ENCODE measurements at regions not wholly inside any gene's neighbourhood (a gene's known extent, or its start where the extent isn't known, plus 50 kb on each side); places are given as distances from the start of the nearest gene placed in this dataset.

- no peak for DNase-seq
- Histone ChIP-seq H3K9me3 (ENCODE audit: insufficient read depth, low read depth) (no peaks in the 10 kb centered on the region), H2AFZ (no peak overlapping the region), H3K79me2 (ENCODE audit: low read depth) (no peaks in the 10 kb centered on the region), H3K27me3 (ENCODE audit: insufficient read depth, low read depth) (no peaks in the 10 kb centered on the region; the same call in 1 of the 2 replicates), H3K4me3 (no peak overlapping the region), H3F3A (ENCODE audit: insufficient read depth, low read depth) (no peaks in the 10 kb centered on the region), H3K4me2 (no peak overlapping the region), H3K9me2 (ENCODE audit: insufficient read depth) (no peaks in the 10 kb centered on the region), H3K36me3 (ENCODE audit: low read depth) (no peaks in the 10 kb centered on the region), H3K27ac (no peak overlapping the region), H4K20me1 (ENCODE audit: insufficient read depth) (no peaks in the 10 kb centered on the region), H3K4me1 (replicated peaks; ENCODE audit: insufficient read depth) (no peaks in the 10 kb centered on the region)
- intact Hi-C loops (cut with micrococcal nuclease; ENCODE audit: unreplicated experiment) = no loop called here
- ChIA-PET CTCF (no interaction called here), POLR2A (ENCODE audit: unreplicated experiment) (no interaction called here)
- no peak for TF ChIP-seq EZH2 (IDR thresholded peaks at IDR 0.05; ENCODE audit: low read depth)
- no peak for TF ChIP-seq CTCF (conservative IDR thresholded peaks at IDR 0.05)
- BruUV-seq (replicated peaks) = no TSS peak
Measured at GRCh38 chr9:80197661-80198060, 625.9 kb downstream of the TLE4 start.

DNA sequence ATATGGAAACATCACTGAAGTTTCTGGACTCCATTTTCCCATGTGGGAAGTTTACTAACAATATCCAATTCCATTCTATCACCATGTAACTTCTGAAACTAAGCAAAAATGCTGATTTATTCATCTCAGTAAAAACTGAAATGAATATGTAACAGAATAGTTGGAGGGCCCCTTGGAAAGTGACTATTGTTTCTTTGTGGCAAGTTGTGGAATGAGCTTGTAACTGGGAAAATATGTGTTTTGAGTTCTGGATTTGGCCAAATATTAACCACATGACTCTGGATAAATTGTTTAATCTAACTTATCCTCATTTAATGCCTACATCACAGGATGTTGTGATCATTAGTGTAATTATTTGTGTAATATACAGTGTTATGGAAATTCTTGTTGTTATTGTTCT is 619.3 kb downstream of the TLE4 start:
- TF ChIP-seq CTCF (conservative IDR thresholded peaks at IDR 0.05) = no peak
- ChIA-PET POLR2A (ENCODE audit: unreplicated experiment) (no interaction called here), CTCF (no interaction called here)
- Histone ChIP-seq H3F3A (ENCODE audit: insufficient read depth, low read depth) (no peaks in the 10 kb centered on the region), H3K9me3 (ENCODE audit: insufficient read depth, low read depth) (no peaks in the 10 kb centered on the region), H3K27me3 (ENCODE audit: insufficient read depth, low read depth) (no peaks in the 10 kb centered on the region), H3K4me1 (replicated peaks; ENCODE audit: insufficient read depth) (no peaks in the 10 kb centered on the region), H2AFZ (no peak overlapping the region), H3K4me3 (no peak overlapping the region), H4K20me1 (ENCODE audit: insufficient read depth) (no peaks in the 10 kb centered on the region), H3K27ac (no peak overlapping the region), H3K36me3 (ENCODE audit: low read depth) (no peaks in the 10 kb centered on the region), H3K4me2 (no peak overlapping the region), H3K9me2 (ENCODE audit: insufficient read depth) (no peaks in the 10 kb centered on the region), H3K79me2 (ENCODE audit: low read depth) (no peaks in the 10 kb centered on the region)
- DNase-seq = no peak
- intact Hi-C loops (cut with micrococcal nuclease; ENCODE audit: unreplicated experiment) = no loop called here
- BruUV-seq (replicated peaks) = no TSS peak

- H3K27me3 ChIP-seq (ENCODE audit: insufficient read depth, low read depth) = no peaks in the 10 kb centered on the region
- no peaks in the 10 kb centered on the region for H3K9me3 ChIP-seq (ENCODE audit: insufficient read depth, low read depth)
- no peak for TF ChIP-seq EZH2 (IDR thresholded peaks at IDR 0.05; ENCODE audit: low read depth)
- TF ChIP-seq CTCF (conservative IDR thresholded peaks at IDR 0.05) = no peak
- no peak overlapping the region for H3K4me3 ChIP-seq
- no peak overlapping the region for H3K4me2 ChIP-seq
- no peaks in the 10 kb centered on the region for H4K20me1 ChIP-seq (ENCODE audit: insufficient read depth)
- no peak overlapping the region for H2AFZ ChIP-seq
- H3K4me1 ChIP-seq (replicated peaks; ENCODE audit: insufficient read depth) = no peaks in the 10 kb centered on the region
- no peak for DNase-seq
- no peaks in the 10 kb centered on the region for H3F3A ChIP-seq (ENCODE audit: insufficient read depth, low read depth)
- no peaks in the 10 kb centered on the region for H3K36me3 ChIP-seq (ENCODE audit: low read depth)
- H3K9me2 ChIP-seq (ENCODE audit: insufficient read depth) = no peaks in the 10 kb centered on the region
- intact Hi-C loops (cut with micrococcal nuclease; ENCODE audit: unreplicated experiment) = no loop called here
- CTCF ChIA-PET = no interaction called here
- H3K79me2 ChIP-seq (ENCODE audit: low read depth) = no peaks in the 10 kb centered on the region
- POLR2A ChIA-PET (ENCODE audit: unreplicated experiment) = no interaction called here
- BruUV-seq (replicated peaks) = no TSS peak
- H3K27ac ChIP-seq = no peak overlapping the region
Measured at GRCh38 chr9:80188579-80188978, 616.8 kb downstream of the TLE4 start.
